GM12878 (cell line): ENCODE measurements at regions not wholly inside any gene's neighbourhood (a gene's known extent, or its start where the extent isn't known, plus 50 kb on each side); places are given as distances from the start of the nearest gene placed in this dataset.

Source experiments
- ATAC-seq: fragments of 200-7000 bp; cut with Tn5 transposase; 3 replicates; pipeline ENCODE4 v1.9.1; 2020; ENCODE audit warnings: mild to moderate bottlenecking, moderate library complexity
- BruUV-seq: library from RNA; stranded (reverse); fragments of 400-500 nt; replicated peaks from 2 replicates; lab custom pipeline; 2021; lab: Mats Ljungman, UMichigan
- CTCF ChIA-PET: fragments of 300-600 bp; sonication (Branson Sonifier 250); formaldehyde crosslinking; extraction: SDS; loops from one replicate; lab custom pipeline; 2021; ENCODE audit warnings: inconsistent platforms; lab: Yijun Ruan, JAX
- POLR2A ChIA-PET: fragments of 350-600 bp; formaldehyde crosslinking; extraction: SDS; loops from one replicate; lab custom pipeline; 2021; ENCODE audit warnings: inconsistent platforms; lab: Charles Lee
- RAD21 ChIA-PET: fragments of 300-600 bp; sonication (Branson Sonifier 250); formaldehyde crosslinking; loops from one replicate; lab custom pipeline; 2023; ENCODE audit warnings: antibody characterized with exemption; ENCODE audit not compliant: unreplicated experiment; lab: Charles Lee
- SMC1A ChIA-PET: fragments of 300-600 bp; sonication (Branson Sonifier 250); formaldehyde crosslinking; loops from one replicate; lab custom pipeline; 2023; ENCODE audit not compliant: unreplicated experiment, uncharacterized antibody; lab: Charles Lee
- DNase-seq: peaks from one replicate; pipeline ENCODE4 v3.0.0-alpha.2; 2011; ENCODE audit warnings: low read depth, low spot score
- FAIRE-seq: peaks from 3 replicates; lab custom pipeline; 2011; peaks lifted over from hg19 to GRCh38; lab: Jason Lieb, UNC
- H2AFZ ChIP-seq: 2 replicates; pipeline ENCODE4 v1.6.0; 2011; ENCODE audit warnings: low read depth, low read length, control low read depth; ENCODE audit not compliant: control insufficient read depth
- H3K27ac ChIP-seq: 2 replicates; pipeline ENCODE4 v1.5.1; 2011; ENCODE audit warnings: control low read depth; ENCODE audit not compliant: control insufficient read depth, insufficient read depth
- H3K27me3 ChIP-seq, 2 experiments: replicated peaks in 1 of 2; 2 replicates each; pipeline versions ENCODE4 v1.6.0 to v1.6.1; 2011; ENCODE audit warnings: low read length in 1 of 2; ENCODE audit not compliant: control insufficient read depth in 2 of 2, insufficient read depth in 2 of 2
- H3K36me3 ChIP-seq, 2 experiments: 2 replicates each; pipeline ENCODE4 v1.5.1; 2011; ENCODE audit warnings: low read length in 1 of 2; ENCODE audit not compliant: control insufficient read depth in 2 of 2, insufficient read depth in 2 of 2
- H3K4me1 ChIP-seq: 2 replicates; pipeline ENCODE4 v1.6.1; 2011; ENCODE audit warnings: mild to moderate bottlenecking, low read length, moderate library complexity, mixed read lengths; ENCODE audit not compliant: control insufficient read depth, insufficient read depth
- H3K4me2 ChIP-seq: 2 replicates; pipeline ENCODE4 v1.6.0; 2011; ENCODE audit warnings: control low read depth; ENCODE audit not compliant: control insufficient read depth, insufficient read depth
- H3K4me3 ChIP-seq: fragments of 200-600 bp; sonication (generic); 2 replicates; pipeline ENCODE4 v1.5.1; 2016
- H3K79me2 ChIP-seq: 2 replicates; pipeline ENCODE4 v1.6.0; 2011; ENCODE audit warnings: low read length; ENCODE audit not compliant: control insufficient read depth, insufficient read depth
- H3K9ac ChIP-seq: 2 replicates; pipeline ENCODE4 v1.8.0; 2011; ENCODE audit warnings: low read length, control low read depth, mixed read lengths; ENCODE audit not compliant: control insufficient read depth, insufficient read depth
- H3K9me3 ChIP-seq: replicated peaks from 3 replicates; pipeline ENCODE4 v1.5.1; 2011; ENCODE audit warnings: mild to moderate bottlenecking, low read length; ENCODE audit not compliant: control insufficient read depth, insufficient read depth
- H4K20me1 ChIP-seq: 2 replicates; pipeline ENCODE4 v1.6.0; 2011; ENCODE audit not compliant: control insufficient read depth, insufficient read depth
- CHD2 ChIP-seq: IDR thresholded peaks from 2 replicates; pipeline ENCODE4 v1.6.1; 2011; ENCODE audit warnings: low read depth, low read length, improper control_type of control experiment, borderline replicate concordance
- MTA2 ChIP-seq: fragments of 450-650 bp; IDR thresholded peaks from 2 replicates; pipeline ENCODE4 v1.6.1; 2016; ENCODE audit warnings: low read depth, mild to moderate bottlenecking, moderate library complexity
- PAX8 ChIP-seq: fragments of 450-650 bp; IDR thresholded peaks from 2 replicates; pipeline ENCODE4 v1.6.1; 2017; ENCODE audit warnings: mild to moderate bottlenecking, moderate library complexity
- RCOR1 ChIP-seq: conservative IDR thresholded peaks from 2 replicates; pipeline ENCODE4 v1.6.1; 2012; ENCODE audit warnings: low read depth, low read length, improper control_type of control experiment
- RUNX3 ChIP-seq: IDR thresholded peaks from 2 replicates; pipeline ENCODE4 v1.6.1; 2012; ENCODE audit warnings: low read length, inconsistent platforms
- SIX5 ChIP-seq: IDR thresholded peaks from 2 replicates; pipeline ENCODE4 v1.6.1; 2011; ENCODE audit warnings: mild to moderate bottlenecking, low read depth, low read length, moderate library complexity; ENCODE audit not compliant: severe bottlenecking
- SMARCA5 ChIP-seq: fragments of 450-650 bp; IDR thresholded peaks from 2 replicates; pipeline ENCODE4 v1.6.1; 2017; ENCODE audit warnings: mild to moderate bottlenecking
- TAF1 ChIP-seq: IDR thresholded peaks from 2 replicates; pipeline ENCODE4 v1.6.1; 2011; ENCODE audit warnings: mild to moderate bottlenecking, low read depth, low read length, borderline replicate concordance
- TCF12 ChIP-seq: IDR thresholded peaks from 2 replicates; pipeline ENCODE4 v1.6.1; 2011; ENCODE audit warnings: low read depth, mild to moderate bottlenecking, low read length
- ZNF274 ChIP-seq: IDR thresholded peaks from one replicate; pipeline ENCODE4 v1.8.0; 2011; ENCODE audit not compliant: insufficient read length, insufficient read depth
- WGBS: methylation state at CpG from one replicate; pipeline ENCODE4 v1.1.6; 2016; ENCODE audit warnings: low lambda C conversion rate; ENCODE audit not compliant: insufficient replicate concordance, insufficient coverage; ENCODE audit errors: missing lambda C conversion rate; 5-methylcytosine and 5-hydroxymethylcytosine counted together
- in situ Hi-C: fragments of 300-500 bp; cut with MboI; formaldehyde crosslinking; loops from 9 replicates; pipeline ENCODE4 v1.14.3; 2018; ENCODE audit warnings: mixed read lengths
- intact Hi-C: fragments of 100-400 bp; cut with micrococcal nuclease; formaldehyde crosslinking; loops from one replicate; pipeline ENCODE4 v1.14.2; 2022; ENCODE audit not compliant: unreplicated experiment
- TF ChIP-seq, protein P1 (sequence below): fragments of 450-650 bp; IDR thresholded peaks from 2 replicates; pipeline ENCODE4 v1.6.1; 2016; ENCODE audit warnings: mild to moderate bottlenecking
- TF ChIP-seq, protein P2 (sequence below): IDR thresholded peaks from 2 replicates; pipeline ENCODE4 v1.6.1; 2011; ENCODE audit warnings: borderline replicate concordance, low read depth, mild to moderate bottlenecking, moderate library complexity, mixed read lengths, low read length; ENCODE audit not compliant: insufficient read depth; ENCODE audit errors: extremely low read length

DNA sequence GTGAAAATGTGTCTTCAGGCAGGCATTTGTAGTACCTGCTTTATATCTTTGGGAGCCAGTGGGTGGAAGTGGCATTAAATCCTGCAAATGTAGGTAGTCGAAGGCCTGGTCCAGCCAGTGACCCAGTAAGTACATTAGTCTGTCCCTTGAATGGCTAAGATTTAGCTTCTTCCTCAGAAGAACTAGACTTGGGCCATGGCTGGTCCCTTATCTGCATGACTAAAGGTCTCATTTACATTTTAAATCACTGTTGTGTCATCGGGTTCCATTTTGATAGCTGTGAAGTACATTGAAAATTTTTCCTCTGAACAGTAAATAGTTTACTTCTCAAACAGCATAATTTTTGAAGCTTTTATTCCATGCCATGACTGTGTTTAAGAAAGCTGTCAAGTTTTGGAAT, 438.4 kb upstream of the KLHL29 start:
- no peak for DNase-seq
- ChIA-PET POLR2A (no interaction called here), CTCF (interaction anchor here (0.6 to 1.1 kb wide), 2 partner anchors 42 to 708 kb away, joined by 3 read pairs; no protein-coding TSS in a partner anchor), SMC1A (no interaction called here)
- intact Hi-C loops: no loop called here
- Histone ChIP-seq H3K9ac (no peak overlapping the region), H3K4me2 (no peak overlapping the region), H3K9me3 (no peaks in the 10 kb centered on the region), H3K4me3 (no peak overlapping the region)
- no TSS peak for BruUV-seq
- TF ChIP-seq, protein P1, sequence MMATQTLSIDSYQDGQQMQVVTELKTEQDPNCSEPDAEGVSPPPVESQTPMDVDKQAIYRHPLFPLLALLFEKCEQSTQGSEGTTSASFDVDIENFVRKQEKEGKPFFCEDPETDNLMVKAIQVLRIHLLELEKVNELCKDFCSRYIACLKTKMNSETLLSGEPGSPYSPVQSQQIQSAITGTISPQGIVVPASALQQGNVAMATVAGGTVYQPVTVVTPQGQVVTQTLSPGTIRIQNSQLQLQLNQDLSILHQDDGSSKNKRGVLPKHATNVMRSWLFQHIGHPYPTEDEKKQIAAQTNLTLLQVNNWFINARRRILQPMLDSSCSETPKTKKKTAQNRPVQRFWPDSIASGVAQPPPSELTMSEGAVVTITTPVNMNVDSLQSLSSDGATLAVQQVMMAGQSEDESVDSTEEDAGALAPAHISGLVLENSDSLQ: no peak
- TF ChIP-seq MTA2 (no peak), TCF12 (no peak), TAF1 (no peak), SIX5 (no peak), RUNX3 (no peak), ZNF274 (no peak), RCOR1 (no peak), CHD2 (no peak), SMARCA5 (no peak), PAX8 (no peak)
- TF ChIP-seq, protein P2, sequence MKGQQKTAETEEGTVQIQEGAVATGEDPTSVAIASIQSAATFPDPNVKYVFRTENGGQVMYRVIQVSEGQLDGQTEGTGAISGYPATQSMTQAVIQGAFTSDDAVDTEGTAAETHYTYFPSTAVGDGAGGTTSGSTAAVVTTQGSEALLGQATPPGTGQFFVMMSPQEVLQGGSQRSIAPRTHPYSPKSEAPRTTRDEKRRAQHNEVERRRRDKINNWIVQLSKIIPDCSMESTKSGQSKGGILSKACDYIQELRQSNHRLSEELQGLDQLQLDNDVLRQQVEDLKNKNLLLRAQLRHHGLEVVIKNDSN: no peak
- TF ChIP-seq, all 136 proteins: peak for 0
- H3K36me3 ChIP-seq: no peaks in the 10 kb centered on the region
- ATAC-seq (no peak), FAIRE-seq (no peak)
- no peak overlapping the region for H2AFZ ChIP-seq
- in situ Hi-C loops: no loop called here
- no peaks in the 10 kb centered on the region for H3K27me3 ChIP-seq
- no peaks in the 10 kb centered on the region for H4K20me1 ChIP-seq
- WGBS: 2% methylated on average over 2 of the region's 2 CpGs
- RAD21 ChIA-PET: no interaction called here
- H3K79me2 ChIP-seq: no peaks in the 10 kb centered on the region
- H3K4me1 ChIP-seq: no peaks in the 10 kb centered on the region
- no peak overlapping the region for H3K27ac ChIP-seq
